ENCODE measurements at regions not wholly inside any gene's neighbourhood (a gene's known extent, or its start where the extent isn't known, plus 50 kb on each side); places are given as distances from the start of the nearest gene placed in this dataset.
A peak's percentile ranks its signal among the peaks of the same experiment; 100 is the strongest.
"Not testable (repeated sequence)": the region's sequence is repeated elsewhere in the genome, so short reads cannot be mapped to it uniquely, and the experiment has no call there.

DNA sequence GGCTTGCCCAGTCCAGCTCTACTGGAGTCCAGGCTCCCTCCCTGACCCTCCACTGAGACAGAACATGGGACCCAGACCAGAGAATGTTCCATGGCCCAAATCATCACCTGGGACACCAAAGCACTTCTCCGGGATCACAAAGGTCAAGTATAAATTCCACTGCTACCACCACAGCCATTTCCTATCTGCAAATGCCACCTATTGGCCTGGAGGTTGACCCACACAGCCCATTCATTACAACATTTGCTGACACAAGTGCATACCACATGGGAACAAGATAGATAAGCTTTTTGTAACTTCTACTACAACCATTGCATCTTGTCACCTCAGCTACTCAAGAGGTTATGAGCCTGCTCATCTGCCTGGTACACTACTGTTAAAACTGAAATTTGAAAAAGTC, 126.8 kb upstream of the NECTIN3 start:
- no peak for DNase-seq (ENCODE audit: low read depth in 4 of 4, low spot score in 3 of 4)

DNA sequence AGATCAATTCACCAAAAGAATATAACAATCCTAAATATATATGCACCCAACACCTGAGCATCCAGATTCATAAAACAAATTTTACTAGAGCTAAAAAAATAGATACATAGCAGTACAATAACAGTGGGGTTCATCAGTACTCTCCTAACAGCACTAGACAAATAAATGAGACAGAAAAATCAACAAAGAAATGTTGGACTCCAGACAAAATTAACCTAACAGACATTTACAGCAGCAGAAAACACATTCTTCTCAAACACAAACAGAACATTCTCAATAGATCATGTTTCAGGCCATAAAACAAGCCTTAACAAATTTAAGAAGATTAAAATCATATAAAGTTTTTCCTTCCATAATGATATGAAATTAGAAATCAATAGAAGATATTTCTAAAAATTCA, 124.8 kb upstream of the NECTIN3 start:
- no peak for DNase-seq (ENCODE audit: low read depth in 4 of 4, low spot score in 3 of 4)

DNA sequence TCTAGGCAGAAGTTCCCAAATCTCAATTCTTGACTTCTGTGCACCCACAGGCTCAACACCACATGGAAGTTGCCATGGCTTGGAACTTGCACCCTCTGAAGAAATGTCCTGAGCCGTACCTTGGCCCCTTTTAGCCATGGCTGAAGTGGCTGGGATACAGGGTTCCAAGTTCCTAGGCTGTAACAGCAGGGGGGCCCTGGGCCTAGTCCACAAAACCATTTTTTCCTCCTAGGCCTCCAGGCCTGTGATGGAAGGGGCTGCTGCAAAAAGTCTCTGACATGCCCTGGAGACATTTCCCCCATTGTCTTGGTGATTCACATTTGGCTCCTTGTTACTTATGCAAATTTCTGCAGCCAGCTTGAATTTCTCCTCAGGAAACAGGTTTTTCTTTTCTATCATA, 122.4 kb upstream of the NECTIN3 start:
- not testable (repeated sequence) for DNase-seq (ENCODE audit: low read depth in 4 of 4, low spot score in 3 of 4)

DNA sequence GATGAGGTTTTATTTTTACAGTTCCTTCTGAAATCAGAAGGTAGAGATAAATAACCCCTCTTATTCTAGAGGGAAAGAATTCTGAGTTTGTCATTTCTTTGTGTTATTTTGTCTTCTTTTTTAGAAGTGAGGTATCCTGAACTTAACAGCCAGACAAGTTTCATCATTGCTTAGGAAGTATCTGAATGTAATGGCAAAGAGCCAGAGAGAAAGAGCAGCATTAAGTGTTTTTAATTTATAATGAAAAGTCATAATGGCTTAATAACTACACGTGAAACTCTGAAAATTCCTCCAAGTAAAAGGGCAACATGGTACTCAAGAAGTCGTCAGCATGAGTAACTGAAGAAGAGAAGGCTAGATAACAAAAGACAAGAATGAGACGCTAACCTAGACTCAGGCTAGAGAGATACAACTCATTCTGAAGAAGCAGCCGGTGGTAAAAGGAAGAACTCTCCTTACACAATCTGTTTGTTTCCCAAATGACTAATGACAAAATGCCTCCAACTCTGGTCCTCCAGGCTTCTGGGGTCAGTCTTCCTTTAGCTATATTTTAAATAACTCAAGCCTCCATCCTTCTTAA, 116.2 kb upstream of the NECTIN3 start:
- no peak for DNase-seq (ENCODE audit: low read depth in 4 of 4, low spot score in 3 of 4)

DNA sequence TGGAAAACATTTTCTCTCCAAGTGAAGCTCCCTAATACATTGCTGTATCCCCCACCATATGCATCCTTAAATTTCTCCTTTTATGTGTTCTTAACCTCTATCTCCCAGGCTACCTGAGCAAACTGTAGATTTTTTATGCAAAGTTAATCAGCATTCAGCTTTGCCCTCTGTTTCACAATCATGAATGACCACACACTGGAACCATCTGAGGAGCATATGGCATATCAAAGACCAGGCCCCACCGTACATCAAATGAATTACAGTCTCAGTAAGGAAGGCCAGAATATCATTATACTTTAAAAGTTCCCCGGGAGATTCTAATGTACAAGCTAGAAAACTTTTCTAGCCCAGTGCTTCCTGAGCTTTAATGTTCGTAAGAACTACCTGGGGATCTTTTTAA, 115.5 kb upstream of the NECTIN3 start:
- DNase-seq (ENCODE audit: low read depth in 4 of 4, low spot score in 3 of 4), result no peak

DNA sequence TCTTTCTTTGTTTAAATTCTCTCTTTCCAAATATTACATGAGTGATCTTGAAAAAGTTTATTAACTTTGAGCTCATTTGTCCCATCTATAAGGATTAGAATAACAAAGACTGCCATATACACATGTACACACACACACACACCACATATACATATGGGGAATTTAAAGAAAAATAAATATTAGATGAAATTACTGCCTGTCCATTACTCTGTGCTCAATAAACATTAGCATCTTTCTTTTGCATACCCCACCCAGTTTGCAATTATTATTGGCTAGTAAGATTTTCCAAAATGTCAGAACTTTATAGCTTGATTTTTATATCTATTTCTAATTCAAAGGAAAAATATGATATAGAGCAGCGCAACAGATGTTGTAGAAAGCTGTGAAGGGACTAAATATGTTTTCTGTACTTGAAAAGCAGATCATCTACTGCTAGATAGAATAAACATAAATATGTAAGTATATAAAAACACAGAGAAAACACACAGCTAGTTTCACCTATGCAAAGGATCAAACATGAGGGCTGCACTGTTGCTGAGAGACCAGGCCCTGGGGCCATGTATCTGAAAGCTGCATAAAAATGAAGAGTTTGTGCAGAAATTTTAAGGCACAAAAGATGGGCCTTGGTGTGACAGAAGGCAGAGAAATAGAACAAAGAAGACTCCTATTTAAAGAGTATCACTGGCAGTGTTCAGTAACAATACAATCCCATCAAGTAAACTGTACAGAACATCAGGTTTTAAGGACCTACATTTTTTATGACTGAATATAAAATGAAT, 114.2 kb upstream of the NECTIN3 start:
- DNase-seq (ENCODE audit: low read depth in 4 of 4, low spot score in 3 of 4), result no peak

DNA sequence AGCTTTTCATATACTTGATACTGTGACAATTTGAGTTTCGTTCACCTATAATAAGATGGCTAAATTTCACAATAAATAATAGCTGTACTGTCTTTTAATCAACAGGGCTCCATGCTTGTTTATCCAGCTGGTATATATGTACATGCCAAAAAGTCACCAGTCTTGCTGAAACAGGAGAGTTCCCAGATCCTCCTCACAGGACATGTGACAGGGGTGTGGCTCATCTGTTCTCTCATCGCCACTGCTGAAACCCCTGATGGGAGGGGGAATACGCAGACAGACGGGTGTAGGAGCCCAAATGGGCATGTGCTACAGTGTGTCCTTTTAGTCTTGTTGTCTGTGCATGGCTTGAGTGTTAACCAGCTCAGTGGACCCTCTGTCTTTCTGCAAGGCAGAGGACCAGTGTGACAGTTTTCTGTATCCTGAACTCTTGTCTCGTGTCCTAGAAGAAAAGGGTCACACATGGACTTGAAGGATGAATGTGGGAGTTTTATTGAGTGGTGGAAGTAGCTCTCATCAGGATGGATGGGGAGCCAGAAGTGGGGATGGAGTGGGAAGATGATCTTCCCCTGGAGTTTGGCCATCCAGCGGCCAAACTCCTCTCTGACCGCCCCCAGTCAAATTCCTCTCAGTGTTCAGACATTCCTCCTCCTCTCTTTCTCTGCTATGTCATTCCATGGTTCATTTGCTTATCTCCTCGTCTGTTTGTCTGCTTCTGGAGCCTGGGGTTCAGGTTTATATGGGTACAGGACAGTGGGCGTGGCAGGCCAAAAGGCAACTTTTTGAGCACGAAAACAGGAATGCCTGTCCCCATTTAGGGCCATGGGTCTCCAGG, 113.1 kb upstream of the NECTIN3 start:
- DNase-seq (ENCODE audit: low read depth in 4 of 4, low spot score in 3 of 4), result no peak

DNA sequence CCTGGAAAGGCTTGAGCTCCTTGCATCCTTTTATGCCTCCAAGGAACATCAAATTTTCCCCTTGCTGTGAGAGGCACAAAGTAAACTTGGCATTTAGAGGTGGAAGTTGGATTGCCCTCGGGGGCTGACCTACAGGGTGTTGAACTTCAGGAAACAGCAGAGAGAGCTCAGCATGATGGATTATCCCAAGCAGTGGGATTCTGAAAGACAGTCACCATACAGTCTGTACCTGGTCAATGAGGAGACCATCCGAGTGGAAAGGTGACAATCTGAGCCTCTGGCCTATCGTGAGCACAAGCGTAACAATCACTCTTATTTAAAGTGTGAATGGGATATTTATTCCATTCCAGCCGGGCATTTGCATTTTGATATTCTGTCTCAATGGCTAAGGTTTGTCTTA, 105.6 kb upstream of the NECTIN3 start:
- no peak for DNase-seq (ENCODE audit: low read depth in 4 of 4, low spot score in 3 of 4)

DNA sequence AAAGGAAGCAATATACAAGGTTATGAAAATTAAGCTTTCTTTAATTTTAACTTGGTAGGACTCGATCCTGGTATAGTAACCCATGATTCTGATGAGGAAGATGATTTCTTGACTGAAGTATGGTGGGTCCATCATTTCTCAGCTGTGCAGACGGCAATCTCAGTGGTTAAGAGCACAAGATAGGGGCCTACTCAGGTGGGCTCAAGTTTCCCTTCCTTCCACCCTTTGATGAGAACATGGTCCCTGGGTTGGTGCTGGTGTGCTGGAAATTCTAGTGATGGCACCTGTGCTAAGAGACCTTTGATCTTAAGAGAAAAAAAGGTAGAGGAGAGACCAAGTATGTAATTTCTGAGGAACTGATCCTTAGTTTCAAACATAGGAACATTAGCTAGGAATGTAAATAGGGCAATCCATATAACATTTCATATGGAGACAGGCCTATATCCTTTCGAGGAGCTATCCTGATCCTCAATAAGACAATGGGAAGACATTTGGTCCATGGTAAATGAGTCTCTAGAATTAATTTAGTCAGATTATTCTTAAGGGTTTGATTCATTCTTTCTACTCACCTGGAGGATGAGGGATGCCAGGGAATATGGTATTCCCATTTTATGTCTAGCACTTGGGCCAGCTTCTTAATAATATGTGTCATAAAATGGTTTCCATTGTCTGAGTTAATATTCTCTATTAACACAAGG, 104.5 kb upstream of the NECTIN3 start:
- no peak for DNase-seq (ENCODE audit: low read depth in 4 of 4, low spot score in 3 of 4)

DNA sequence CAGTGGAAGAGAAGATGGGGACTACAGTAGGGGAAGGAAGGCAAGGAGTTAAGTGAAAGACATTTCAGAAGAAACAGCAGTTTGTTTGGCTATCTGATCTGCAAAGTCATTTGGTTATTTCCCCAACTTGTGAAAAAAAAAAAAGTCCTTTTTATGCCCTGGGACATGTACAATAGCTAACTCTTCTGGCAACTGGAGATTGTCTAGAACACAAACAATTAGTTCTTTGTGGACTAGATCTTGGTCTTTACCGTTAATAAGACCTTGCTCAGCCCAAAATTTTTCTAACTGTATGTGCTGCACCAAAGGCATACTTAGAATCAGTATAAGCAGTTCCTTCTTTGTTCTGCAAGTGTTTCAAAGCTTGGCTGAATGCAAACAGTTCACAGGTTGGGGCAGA, 103.5 kb upstream of the NECTIN3 start:
- no peak for DNase-seq (ENCODE audit: low read depth in 4 of 4, low spot score in 3 of 4)

DNA sequence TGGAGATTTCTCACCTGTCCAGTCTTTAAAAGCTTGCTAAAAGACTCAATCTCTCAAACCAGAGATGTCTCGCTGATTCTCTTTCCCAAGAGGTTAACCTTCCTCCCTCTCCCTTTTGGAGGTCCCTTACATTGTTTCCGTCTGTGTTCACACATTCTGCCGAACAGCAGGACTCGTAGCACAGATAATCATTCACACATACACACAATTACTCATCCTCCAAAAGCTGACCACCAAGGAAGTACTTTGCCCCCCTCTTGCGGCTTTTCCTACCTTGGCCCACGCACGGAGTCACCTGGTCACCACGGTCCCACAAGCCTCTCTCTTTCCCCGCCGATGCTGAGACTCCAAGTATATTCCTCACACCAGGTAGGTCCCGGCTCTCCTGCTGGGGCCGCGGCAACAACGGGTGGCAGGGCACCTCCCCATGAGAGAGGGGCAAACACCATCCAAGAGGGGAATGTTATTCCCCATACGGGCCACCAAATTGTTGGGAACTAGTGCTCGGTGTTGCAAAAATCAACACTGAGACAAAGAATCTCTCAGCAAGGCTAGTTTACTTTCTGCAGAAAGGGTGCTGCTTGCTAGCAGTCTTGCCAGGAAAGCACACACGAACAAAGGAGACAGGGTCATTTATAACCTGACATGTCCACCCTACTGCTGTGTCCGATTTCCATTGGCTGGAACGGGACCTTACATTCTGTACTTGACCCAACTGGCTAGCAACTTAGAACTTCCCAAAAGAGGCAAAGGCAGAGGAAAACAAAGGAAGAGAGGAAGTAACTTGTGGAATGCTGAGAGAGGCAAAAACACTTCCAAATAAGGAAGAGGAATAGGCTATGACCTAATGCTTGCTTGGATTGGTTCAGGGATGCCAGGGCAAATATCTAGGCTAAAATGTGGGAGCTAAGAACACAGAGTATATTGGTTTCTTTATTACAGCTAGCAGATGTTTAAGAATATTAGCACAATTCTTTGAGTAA, 102.1 kb upstream of the NECTIN3 start:
- DNase-seq (ENCODE audit: low read depth in 4 of 4, low spot score in 3 of 4), result no peak

DNA sequence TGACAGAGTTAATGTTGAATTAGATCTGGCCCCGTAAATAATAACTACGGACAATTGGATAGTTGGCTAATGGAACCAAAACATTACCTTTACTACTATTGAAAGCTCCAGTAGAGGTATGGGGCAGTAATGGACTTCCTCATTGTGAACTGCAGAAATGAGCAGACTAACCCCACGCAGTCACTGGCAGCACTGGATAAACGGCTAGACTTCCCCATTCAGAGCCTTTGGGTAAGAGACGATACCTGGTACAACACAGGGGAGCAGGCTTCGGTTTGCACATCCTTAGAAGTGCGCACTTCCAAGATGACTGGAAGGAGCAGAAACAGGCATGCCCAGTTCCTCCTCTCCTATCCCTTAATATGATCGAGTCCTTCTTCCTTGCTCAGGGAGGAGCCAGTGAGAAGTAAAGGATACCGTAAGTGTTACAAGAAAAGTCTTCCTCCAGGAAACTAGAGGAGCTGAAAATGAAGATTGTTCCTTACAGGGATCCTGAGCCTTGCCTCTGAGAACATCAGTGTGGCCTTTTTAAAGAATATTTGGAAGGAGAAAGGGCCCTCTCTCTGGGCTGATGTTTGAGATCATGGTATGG, 100.5 kb upstream of the NECTIN3 start:
- DNase-seq (ENCODE audit: low read depth in 4 of 4, low spot score in 3 of 4), result no peak

DNA sequence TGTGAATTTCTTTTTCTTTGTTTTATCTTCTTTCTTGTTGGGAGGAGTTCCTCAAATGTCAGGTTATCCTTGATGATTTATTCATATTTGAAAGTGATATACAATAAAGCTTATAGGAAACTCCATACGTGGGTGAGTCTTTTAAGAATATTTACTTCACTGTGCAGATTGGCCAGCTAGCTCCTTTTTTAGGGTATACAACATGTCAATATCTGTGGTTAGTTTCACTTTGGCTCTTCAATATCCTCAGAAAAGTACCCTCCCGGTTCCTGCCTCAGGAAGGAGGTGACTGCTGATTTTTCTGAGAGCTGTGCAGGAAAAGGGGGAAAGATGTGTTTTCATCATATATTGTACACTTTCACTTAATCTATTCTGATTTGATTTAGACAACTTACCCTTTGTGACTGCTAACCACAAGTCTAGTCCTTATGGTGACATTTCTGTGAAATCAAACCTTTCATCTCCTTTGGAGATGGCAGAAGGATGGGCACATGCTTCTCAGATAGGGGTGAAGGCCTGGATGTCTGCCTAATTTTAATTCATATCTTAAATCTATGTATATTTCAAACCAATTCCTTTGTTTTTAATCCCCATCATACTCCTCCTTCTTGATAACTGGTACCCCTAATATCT, 98.2 kb upstream of the NECTIN3 start:
- DNase-seq (ENCODE audit: low read depth in 4 of 4, low spot score in 3 of 4), result no peak

DNA sequence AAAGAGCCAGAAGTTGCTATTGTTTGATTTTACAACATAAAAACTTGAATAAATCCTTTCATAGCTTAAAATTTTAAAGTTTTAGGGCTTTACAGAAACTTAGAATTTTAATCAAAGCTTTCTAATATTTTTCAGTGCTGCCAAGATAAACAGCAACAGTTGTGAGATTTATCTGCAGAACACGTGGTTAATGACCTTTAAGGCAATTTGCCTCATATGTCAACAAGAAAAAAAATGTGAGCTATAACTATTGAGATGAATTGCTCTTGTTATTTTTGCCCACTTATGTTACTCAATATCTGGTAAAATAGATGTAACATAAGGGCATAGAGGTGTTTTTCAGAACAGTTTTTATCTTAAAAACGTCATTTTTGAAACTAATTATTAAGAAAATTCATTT, 96.7 kb upstream of the NECTIN3 start:
- no peak for DNase-seq (ENCODE audit: low read depth in 4 of 4, low spot score in 3 of 4)

DNA sequence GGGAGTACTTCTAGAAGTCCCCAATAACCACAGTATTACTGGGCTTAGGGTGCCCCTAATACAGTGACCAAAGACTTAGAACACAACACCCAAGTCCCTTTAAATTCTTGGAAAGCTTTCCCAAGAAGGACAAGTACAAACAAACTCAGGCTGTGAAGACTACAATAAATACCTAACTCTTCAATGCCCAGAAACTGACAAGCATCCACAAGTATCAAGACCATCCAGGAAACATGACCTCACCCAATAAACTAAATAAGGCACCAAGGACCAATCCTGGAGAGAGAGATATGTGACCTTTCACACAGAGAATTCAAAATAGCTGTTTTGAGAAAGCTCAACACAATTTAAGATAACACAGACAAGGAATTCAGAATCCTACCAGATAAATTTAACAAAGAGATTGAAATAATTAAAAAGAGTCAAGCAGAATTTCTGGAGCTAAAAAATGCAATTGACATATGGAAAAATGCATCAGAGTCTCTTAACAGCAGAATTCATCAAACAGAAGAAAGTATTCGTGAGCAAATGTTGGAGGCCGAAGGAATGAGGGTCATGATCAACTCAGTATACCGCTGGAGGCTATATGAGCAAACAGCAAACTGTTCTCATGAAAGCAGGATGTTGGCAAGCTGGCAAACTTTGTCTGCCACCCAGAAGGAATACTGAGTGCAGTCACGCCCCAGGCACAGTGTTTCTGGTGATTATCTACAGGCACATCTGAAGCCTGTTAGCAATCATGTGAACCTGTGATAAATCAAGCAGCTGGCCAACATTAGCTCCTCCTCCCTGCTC, 87.0 kb upstream of the NECTIN3 start:
- DNase-seq (ENCODE audit: low read depth in 4 of 4, low spot score in 3 of 4), result no peak

DNA sequence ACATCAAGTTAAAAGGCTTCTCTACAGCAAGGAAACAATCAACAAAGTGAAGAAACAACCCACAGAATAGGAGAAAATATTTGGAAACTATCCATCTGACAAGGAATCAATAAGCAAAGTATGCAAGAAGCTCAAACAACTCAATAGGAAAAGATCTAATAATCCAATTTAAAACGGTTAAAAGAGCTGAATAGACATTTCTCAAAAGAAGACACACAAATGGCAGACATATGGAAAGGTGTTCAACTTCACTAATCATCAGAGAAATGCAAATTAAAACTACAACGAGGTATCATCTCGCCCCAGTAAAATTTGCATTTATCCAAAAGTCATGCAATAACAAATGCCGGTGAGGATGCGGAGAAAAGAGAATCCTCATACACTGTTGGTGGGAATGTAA, 82.2 kb upstream of the NECTIN3 start:
- DNase-seq (ENCODE audit: low read depth in 4 of 4, low spot score in 3 of 4), result no peak

DNA sequence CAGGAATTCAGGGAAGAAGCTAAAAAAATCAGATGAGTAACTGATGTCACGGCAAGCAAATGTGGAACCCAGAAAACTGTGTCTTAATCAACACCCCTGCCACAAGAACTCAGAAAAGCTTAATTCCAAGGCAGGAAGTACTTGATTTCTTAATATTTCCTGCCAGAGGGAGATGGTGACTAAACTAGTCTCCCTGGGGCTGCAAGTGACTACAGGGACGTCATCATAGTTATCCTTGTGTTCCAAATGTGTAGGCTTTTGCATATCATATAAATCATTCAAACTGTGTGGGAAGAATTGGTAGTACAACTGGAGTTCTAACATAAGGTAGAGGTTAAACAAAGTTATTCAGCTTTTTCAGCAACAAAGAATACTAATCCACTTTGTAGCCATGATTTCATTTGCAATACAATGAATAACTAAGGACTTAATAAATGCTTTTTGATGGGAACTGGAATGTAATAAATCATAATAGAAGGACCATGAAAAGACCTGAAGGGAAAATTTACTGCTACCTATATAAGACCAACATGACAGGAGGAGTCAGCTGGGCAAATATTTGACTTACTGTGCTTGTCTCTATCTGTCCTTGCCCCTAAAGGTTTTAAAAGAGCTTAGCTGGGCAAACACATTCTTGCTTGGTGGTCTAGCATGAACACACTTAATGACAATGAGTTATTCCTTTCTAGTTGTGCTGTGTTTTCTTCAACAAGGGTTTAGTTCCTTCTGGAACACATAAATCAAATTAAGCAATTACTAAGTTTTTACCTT, 76.0 kb upstream of the NECTIN3 start:
- no peak for DNase-seq (ENCODE audit: low read depth in 4 of 4, low spot score in 3 of 4)

DNA sequence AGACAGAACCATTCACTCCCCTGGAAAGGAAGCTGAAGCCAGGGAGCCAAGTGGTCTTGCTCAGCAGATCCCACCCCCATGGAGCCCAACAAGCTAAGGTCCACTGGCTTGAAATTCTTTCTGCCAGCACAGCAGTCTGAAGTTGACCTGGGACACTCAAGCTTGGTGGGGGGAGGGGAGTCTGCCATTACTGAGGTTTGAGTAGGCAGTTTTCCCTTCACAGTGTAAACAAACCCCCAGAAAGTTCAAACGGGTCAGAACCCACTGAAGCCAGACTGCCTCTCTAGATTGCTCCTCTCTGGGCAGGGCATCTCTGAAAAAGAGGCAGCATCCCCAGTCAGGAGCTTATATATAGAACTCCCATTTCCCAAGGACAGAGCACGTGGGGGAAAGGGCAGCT, 72.8 kb upstream of the NECTIN3 start:
- DNase-seq (ENCODE audit: low read depth in 4 of 4, low spot score in 3 of 4), result peak in 2 of 4 donors; percentile 15 to 20

Data from right renal pelvis (tissue), 4 donors.